HG02840 (cell line): ENCODE measurements at regions not wholly inside any gene's neighbourhood (a gene's known extent, or its start where the extent isn't known, plus 50 kb on each side); places are given as distances from the start of the nearest gene placed in this dataset.
"Not testable (repeated sequence)": the region's sequence is repeated elsewhere in the genome, so short reads cannot be mapped to it uniquely, and the experiment has no call there.

Experiments used
- ATAC-seq: cut with Tn5 transposase; IDR thresholded peaks from one replicate; pipeline ENCODE4 v1.9.1; 2021; ENCODE audit warnings: mild to moderate bottlenecking, moderate library complexity, moderate number of reproducible peaks; ENCODE audit not compliant: unreplicated experiment, low FRiP score

- no peak for ATAC-seq
These were observed 851.4 kb upstream of the CITED2 start for GRCh38 chr6:140225701-140226436.

- ATAC-seq: no peak
These were observed 842.8 kb upstream of the CITED2 start for GRCh38 chr6:140217283-140217682.

GRCh38 chr6:140209775-140210174 is 835.3 kb upstream of the CITED2 start:
- no peak for ATAC-seq

GRCh38 chr6:140208286-140208685 is 833.8 kb upstream of the CITED2 start:
- ATAC-seq: no peak

- no peak for ATAC-seq
These were observed 831.5 kb upstream of the CITED2 start for GRCh38 chr6:140205795-140206593.

- no peak for ATAC-seq
These were observed 829.7 kb upstream of the CITED2 start for GRCh38 chr6:140204154-140204553.

- no peak for ATAC-seq
These were observed 829.3 kb upstream of the CITED2 start for GRCh38 chr6:140203661-140204147.

- ATAC-seq: no peak
These were observed 828.6 kb upstream of the CITED2 start for GRCh38 chr6:140202964-140203515.

- ATAC-seq: no peak
These were observed 827.5 kb upstream of the CITED2 start for GRCh38 chr6:140201787-140202458.

- no peak for ATAC-seq
These were observed 818.8 kb upstream of the CITED2 start for GRCh38 chr6:140193269-140193668.

- ATAC-seq: no peak
These were observed 817.6 kb upstream of the CITED2 start for GRCh38 chr6:140192018-140192417.

- not testable (repeated sequence) for ATAC-seq
These were observed 814.8 kb upstream of the CITED2 start for GRCh38 chr6:140189263-140189662.

GRCh38 chr6:140185991-140186390 is 811.5 kb upstream of the CITED2 start:
- ATAC-seq: no peak

- no peak for ATAC-seq
These were observed 809.4 kb upstream of the CITED2 start for GRCh38 chr6:140183881-140184280.

GRCh38 chr6:140182821-140183220 is 808.4 kb upstream of the CITED2 start:
- no peak for ATAC-seq

- no peak for ATAC-seq
These were observed 807.4 kb upstream of the CITED2 start for GRCh38 chr6:140181876-140182275.

GRCh38 chr6:140180306-140180705 is 805.9 kb upstream of the CITED2 start:
- no peak for ATAC-seq

- no peak for ATAC-seq
These were observed 804.5 kb upstream of the CITED2 start for GRCh38 chr6:140178935-140179334.

GRCh38 chr6:140178520-140178919 is 804.1 kb upstream of the CITED2 start:
- no peak for ATAC-seq

- no peak for ATAC-seq
These were observed 801.9 kb upstream of the CITED2 start for GRCh38 chr6:140176306-140176705.

- ATAC-seq: no peak
These were observed 801.0 kb upstream of the CITED2 start for GRCh38 chr6:140175486-140175885.
